Gastroesophageal sphincter (tissue), 4 donors: ENCODE measurements at regions not wholly inside any gene's neighbourhood (a gene's known extent, or its start where the extent isn't known, plus 50 kb on each side); places are given as distances from the start of the nearest gene placed in this dataset.

Experiments
- ATAC-seq: fragments of 150-250 bp; one replicate; pipeline ENCODE4 v1.9.1; 2016; ENCODE audit warnings: mild to moderate bottlenecking, moderate library complexity
- H3K27ac ChIP-seq, 4 donors: fragments of 200-600 bp; sonication (generic) in 3 of 4; 1 replicate in 3 of 4; 2 replicates in 1 of 4; pipeline ENCODE4 v1.5.1; 2016 to 2019
- H3K27me3 ChIP-seq: fragments of 200-600 bp; sonication (generic); one replicate; pipeline ENCODE4 v1.5.1; 2019
- H3K36me3 ChIP-seq, 2 donors: fragments of 200-600 bp; sonication (generic); one replicate each; pipeline ENCODE4 v1.5.1; 2019; ENCODE audit warnings: control low read depth in 1 of 2
- H3K4me1 ChIP-seq, 3 donors: fragments of 200-600 bp; sonication (generic); 1 replicate in 2 of 3; 2 replicates in 1 of 3; pipeline ENCODE4 v1.5.1; 2016 to 2019; ENCODE audit warnings: control low read depth in 2 of 3
- H3K4me3 ChIP-seq, 2 donors: fragments of 200-600 bp; sonication (generic); one replicate each; pipeline ENCODE4 v1.5.1; 2019; ENCODE audit warnings: mild to moderate bottlenecking in 1 of 2, moderate library complexity in 1 of 2
- H3K9me3 ChIP-seq, 3 donors: fragments of 200-600 bp; sonication (generic); one replicate each; pipeline ENCODE4 v1.5.1; 2017 to 2019; ENCODE audit warnings: control low read depth in 2 of 3
- EP300 ChIP-seq: sonication (generic); formaldehyde crosslinking; IDR thresholded peaks from one replicate; pipeline ENCODE4 v1.6.1; 2017; ENCODE audit warnings: antibody characterized with exemption, mild to moderate bottlenecking
- POLR2A ChIP-seq, 2 donors: fragments of 450-650 bp; IDR thresholded peaks; one replicate each; pipeline ENCODE4 v1.6.1; 2017; ENCODE audit warnings: antibody characterized with exemption in 2 of 2, mild to moderate bottlenecking in 2 of 2, moderate library complexity in 1 of 2
- POLR2AphosphoS5 ChIP-seq: sonication (generic); formaldehyde crosslinking; IDR thresholded peaks from one replicate; pipeline ENCODE4 v1.6.1; 2017; ENCODE audit warnings: antibody characterized with exemption
- WGBS, 2 donors: methylation state at CpG; one replicate each; pipeline ENCODE4 v1.1.5; 2018; ENCODE audit warnings: low coverage in 1 of 2; 5-methylcytosine and 5-hydroxymethylcytosine counted together
- TF ChIP-seq, protein P1 (sequence below), 4 experiments: fragments of 200-600 bp in 2 of 4; fragments of 450-650 bp in 2 of 4; sonication (generic) in 1 of 4; IDR thresholded peaks; one replicate each; pipeline ENCODE4 v1.5.1; 2017 to 2019; ENCODE audit warnings: antibody characterized with exemption in 4 of 4, mild to moderate bottlenecking in 2 of 4, moderate library complexity in 2 of 4

DNA sequence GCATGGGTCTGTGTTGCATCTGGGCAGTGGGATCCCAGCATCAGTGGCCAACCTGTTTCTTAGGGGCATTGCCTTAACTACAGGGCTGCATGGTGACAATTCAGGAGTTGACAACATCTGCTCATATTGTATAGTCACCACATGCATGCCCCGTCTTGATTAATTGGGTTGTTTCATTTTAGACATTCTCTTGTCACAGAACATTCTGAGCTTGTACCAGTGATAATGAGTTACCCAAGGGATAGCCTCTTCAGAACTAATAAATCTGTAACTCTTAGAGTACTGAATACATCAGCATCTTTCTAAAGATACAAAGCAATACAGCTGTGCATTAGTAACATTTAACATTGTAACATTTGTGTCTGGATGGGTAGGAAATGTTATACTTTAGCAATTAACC is 426.5 kb upstream of the CD180 start:
- ATAC-seq = no peak
- Histone ChIP-seq H3K4me1 (peaks cover 0 to 14% (median 0%) of the 10 kb centered on the region in 3 donors), H3K27me3 (no peaks in the 10 kb centered on the region), H3K27ac (no peak overlapping the region), H3K36me3 (no peaks in the 10 kb centered on the region), H3K4me3 (no peak overlapping the region), H3K9me3 (no peaks in the 10 kb centered on the region)
- 86 to 100% methylated on average over 1 of the region's 1 CpG for WGBS, 2 donors
- TF ChIP-seq, protein P1, sequence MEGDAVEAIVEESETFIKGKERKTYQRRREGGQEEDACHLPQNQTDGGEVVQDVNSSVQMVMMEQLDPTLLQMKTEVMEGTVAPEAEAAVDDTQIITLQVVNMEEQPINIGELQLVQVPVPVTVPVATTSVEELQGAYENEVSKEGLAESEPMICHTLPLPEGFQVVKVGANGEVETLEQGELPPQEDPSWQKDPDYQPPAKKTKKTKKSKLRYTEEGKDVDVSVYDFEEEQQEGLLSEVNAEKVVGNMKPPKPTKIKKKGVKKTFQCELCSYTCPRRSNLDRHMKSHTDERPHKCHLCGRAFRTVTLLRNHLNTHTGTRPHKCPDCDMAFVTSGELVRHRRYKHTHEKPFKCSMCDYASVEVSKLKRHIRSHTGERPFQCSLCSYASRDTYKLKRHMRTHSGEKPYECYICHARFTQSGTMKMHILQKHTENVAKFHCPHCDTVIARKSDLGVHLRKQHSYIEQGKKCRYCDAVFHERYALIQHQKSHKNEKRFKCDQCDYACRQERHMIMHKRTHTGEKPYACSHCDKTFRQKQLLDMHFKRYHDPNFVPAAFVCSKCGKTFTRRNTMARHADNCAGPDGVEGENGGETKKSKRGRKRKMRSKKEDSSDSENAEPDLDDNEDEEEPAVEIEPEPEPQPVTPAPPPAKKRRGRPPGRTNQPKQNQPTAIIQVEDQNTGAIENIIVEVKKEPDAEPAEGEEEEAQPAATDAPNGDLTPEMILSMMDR (IDR thresholded peaks at IDR 0.05) = no peak
- TF ChIP-seq POLR2A (IDR thresholded peaks at IDR 0.05) (no peak), EP300 (no peak), POLR2AphosphoS5 (no peak)

DNA sequence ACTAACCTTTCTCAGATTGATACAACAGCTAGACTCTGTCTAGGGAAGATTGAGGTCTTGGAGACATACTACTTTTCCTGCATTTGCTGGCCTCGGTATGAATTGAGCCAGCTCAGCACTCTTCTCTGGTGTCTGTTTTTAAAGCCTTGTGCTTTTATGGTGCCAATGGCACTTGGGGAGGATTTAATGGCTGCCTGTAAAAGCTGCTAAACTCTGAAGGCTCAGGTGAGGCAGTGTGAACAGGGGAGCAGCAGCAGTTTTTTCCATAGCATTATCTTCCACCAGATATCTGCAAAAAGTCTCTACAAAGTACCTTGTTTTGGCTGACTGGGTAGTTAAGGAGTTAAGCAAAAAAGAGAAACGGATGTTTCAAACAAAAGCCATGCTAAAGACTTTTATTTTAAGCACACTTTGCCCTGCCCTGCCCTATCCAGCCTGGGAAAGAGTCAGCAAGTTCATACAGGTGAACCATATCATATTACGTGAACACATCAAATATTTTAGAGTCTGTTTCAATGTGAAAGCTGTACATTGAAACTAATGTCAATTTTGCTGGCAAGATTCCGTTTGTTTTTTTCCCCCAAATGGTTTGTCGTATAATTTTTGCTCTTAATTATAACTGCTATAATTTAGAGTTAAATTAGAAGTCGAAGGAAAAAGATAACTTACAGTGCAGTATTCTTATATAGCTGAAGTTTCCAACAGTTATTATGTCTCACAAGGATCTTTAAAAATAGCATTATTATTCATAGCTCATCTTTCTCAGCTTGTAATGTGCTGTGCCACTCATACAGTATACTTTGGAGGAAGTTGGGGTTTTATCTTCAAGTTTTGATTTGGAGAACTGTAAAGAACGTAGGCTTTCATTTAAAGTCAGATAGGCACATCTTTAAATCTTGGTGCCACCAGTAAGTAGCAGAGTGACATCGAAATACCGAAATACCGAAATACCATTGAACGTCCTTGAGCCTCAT is 424.1 kb upstream of the CD180 start:
- no peak for ATAC-seq
- H3K9me3 ChIP-seq = no peaks in the 10 kb centered on the region
- WGBS, 2 donors = 75 to 76% methylated on average over 11 of the region's 11 CpGs
- no peak overlapping the region for H3K4me3 ChIP-seq
- H3K36me3 ChIP-seq = no peaks in the 10 kb centered on the region
- TF ChIP-seq POLR2A (IDR thresholded peaks at IDR 0.05) (no peak), EP300 (no peak), POLR2AphosphoS5 (no peak)
- no peaks in the 10 kb centered on the region for H3K27me3 ChIP-seq
- no peak overlapping the region for H3K27ac ChIP-seq
- H3K4me1 ChIP-seq = peaks cover 0 to 14% (median 0%) of the 10 kb centered on the region in 3 donors

DNA sequence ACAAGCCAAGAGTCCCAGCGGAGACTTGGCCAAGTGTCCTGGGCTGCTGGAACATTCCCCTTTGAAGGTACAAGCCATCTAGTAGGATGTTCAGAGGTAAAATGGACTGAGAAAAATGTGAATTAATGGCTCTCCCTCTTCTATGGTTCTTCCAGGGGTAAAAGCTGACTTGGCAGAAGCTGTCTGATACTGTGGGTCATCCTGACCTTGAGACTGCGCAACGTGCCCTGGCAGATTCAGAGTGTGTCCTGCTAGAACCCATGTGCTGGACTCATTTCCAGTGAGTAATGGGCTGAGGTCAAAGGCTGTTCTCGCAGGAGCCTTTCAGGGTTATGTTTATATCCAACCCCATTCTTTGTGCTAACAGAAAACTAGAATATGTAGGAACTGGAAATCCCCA is 423.0 kb upstream of the CD180 start:
- Histone ChIP-seq H3K27ac (no peak overlapping the region), H3K4me3 (no peak overlapping the region), H3K9me3 (no peaks in the 10 kb centered on the region), H3K4me1 (peaks cover 0 to 14% (median 0%) of the 10 kb centered on the region in 3 donors), H3K27me3 (no peaks in the 10 kb centered on the region), H3K36me3 (no peaks in the 10 kb centered on the region)
- no peak for ATAC-seq
- 63 to 86% methylated on average over 1 to 4 of the region's 4 CpGs for WGBS, 2 donors
- no peak for TF ChIP-seq POLR2AphosphoS5
- no peak for TF ChIP-seq POLR2A (IDR thresholded peaks at IDR 0.05)
- TF ChIP-seq, protein P1 (IDR thresholded peaks at IDR 0.05) = no peak
- no peak for TF ChIP-seq EP300

DNA sequence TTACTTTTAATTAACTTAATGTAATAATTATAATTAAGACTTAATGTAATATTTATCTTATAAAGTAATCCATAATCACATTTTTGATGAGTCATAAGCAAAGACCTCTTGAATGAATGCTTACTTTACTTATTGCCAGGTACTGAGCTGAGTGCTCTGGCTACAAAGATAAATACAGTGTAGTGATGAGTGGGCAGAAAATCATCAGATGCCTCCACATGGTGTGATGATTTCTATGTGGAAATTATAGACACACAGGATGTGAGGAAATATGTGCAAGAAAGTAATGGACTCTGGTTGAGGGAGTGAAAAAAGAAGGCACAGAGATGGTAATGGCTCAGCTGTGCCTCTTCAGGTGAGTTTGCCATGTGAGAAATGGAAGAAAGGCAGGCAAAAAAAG is 422.6 kb upstream of the CD180 start:
- no peak overlapping the region for H3K4me3 ChIP-seq
- H3K9me3 ChIP-seq = no peaks in the 10 kb centered on the region
- H3K27me3 ChIP-seq = no peaks in the 10 kb centered on the region
- H3K36me3 ChIP-seq = no peaks in the 10 kb centered on the region
- H3K4me1 ChIP-seq = peaks cover 0 to 14% (median 0%) of the 10 kb centered on the region in 3 donors
- no peak for ATAC-seq
- TF ChIP-seq, protein P1 (IDR thresholded peaks at IDR 0.05) = no peak
- no peak for TF ChIP-seq POLR2AphosphoS5
- TF ChIP-seq POLR2A (IDR thresholded peaks at IDR 0.05) = no peak
- TF ChIP-seq EP300 = no peak
- H3K27ac ChIP-seq = no peak overlapping the region

DNA sequence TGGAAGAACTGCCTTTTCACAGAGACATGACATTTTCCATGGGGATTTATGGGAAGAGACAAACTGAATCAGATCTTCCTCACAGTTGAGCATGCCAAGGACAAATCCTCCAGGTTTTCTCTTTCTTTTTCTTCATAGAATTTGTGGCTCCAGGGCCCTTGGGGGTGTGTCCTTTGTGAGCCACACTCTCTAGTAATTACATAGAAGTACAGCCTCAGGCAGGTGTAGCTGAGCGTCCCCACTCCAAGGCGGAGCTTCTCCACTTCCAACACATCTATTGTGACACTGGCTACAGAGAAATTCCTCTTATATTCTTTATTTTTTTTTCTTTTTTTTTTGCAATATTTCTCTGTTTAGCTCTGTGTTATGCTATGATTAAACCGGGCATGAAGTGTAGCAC is 420.5 kb upstream of the CD180 start:
- Histone ChIP-seq H3K36me3 (no peaks in the 10 kb centered on the region), H3K9me3 (no peaks in the 10 kb centered on the region), H3K27ac (no peak overlapping the region), H3K27me3 (no peaks in the 10 kb centered on the region), H3K4me3 (no peak overlapping the region), H3K4me1 (peaks cover 0 to 14% (median 0%) of the 10 kb centered on the region in 3 donors)
- 88 to 94% methylated on average over 3 of the region's 3 CpGs for WGBS, 2 donors
- no peak for ATAC-seq
- TF ChIP-seq, protein P1 (IDR thresholded peaks at IDR 0.05) = no peak
- TF ChIP-seq POLR2A (IDR thresholded peaks at IDR 0.05) (no peak), EP300 (no peak), POLR2AphosphoS5 (no peak)
